Ovary (tissue), 3 donors: ENCODE measurements at regions not wholly inside any gene's neighbourhood (a gene's known extent, or its start where the extent isn't known, plus 50 kb on each side); places are given as distances from the start of the nearest gene placed in this dataset.

Experiments
- EP300 ChIP-seq: sonication (generic); formaldehyde crosslinking; IDR thresholded peaks from one replicate; pipeline ENCODE4 v1.6.1; 2017; ENCODE audit warnings: antibody characterized with exemption
- POLR2A ChIP-seq: fragments of 450-650 bp; IDR thresholded peaks from one replicate; pipeline ENCODE4 v1.6.1; 2017; ENCODE audit warnings: antibody characterized with exemption, mild to moderate bottlenecking, moderate library complexity
- TF ChIP-seq, protein P1 (sequence below), 3 donors: fragments of 450-650 bp in 2 of 3; fragments of 200-600 bp in 1 of 3; IDR thresholded peaks; one replicate each; pipeline versions ENCODE4 v1.5.1 to v1.8.0; 2016 to 2022; ENCODE audit warnings: antibody characterized with exemption in 3 of 3, mild to moderate bottlenecking in 1 of 3
- donor health status: DM: no; HTN: no; CAD: no.

GRCh38 chr22:11628651-11629511, 3899.1 kb upstream of the OR11H1 start:
- TF ChIP-seq, protein P1, sequence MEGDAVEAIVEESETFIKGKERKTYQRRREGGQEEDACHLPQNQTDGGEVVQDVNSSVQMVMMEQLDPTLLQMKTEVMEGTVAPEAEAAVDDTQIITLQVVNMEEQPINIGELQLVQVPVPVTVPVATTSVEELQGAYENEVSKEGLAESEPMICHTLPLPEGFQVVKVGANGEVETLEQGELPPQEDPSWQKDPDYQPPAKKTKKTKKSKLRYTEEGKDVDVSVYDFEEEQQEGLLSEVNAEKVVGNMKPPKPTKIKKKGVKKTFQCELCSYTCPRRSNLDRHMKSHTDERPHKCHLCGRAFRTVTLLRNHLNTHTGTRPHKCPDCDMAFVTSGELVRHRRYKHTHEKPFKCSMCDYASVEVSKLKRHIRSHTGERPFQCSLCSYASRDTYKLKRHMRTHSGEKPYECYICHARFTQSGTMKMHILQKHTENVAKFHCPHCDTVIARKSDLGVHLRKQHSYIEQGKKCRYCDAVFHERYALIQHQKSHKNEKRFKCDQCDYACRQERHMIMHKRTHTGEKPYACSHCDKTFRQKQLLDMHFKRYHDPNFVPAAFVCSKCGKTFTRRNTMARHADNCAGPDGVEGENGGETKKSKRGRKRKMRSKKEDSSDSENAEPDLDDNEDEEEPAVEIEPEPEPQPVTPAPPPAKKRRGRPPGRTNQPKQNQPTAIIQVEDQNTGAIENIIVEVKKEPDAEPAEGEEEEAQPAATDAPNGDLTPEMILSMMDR (IDR thresholded peaks at IDR 0.05) = no peak
- TF ChIP-seq POLR2A = no peak
- TF ChIP-seq EP300 = no peak
